Mesendoderm (in vitro differentiated cells): ENCODE measurements at regions not wholly inside any gene's neighbourhood (a gene's known extent, or its start where the extent isn't known, plus 50 kb on each side); places are given as distances from the start of the nearest gene placed in this dataset.

Experiments
- DNase-seq: peaks from one replicate; pipeline ENCODE4 v3.0.0; 2013
- H2AK5ac ChIP-seq: 2 replicates; pipeline ENCODE4 v1.6.1; 2013; ENCODE audit warnings: low read length, inconsistent platforms
- H2BK120ac ChIP-seq: 2 replicates; pipeline ENCODE4 v1.6.1; 2013; ENCODE audit warnings: low read depth, mild to moderate bottlenecking, low read length, moderate library complexity, mixed read lengths
- H2BK15ac ChIP-seq: replicated peaks from 2 replicates; pipeline ENCODE4 v1.6.1; 2013; ENCODE audit warnings: low read depth, mild to moderate bottlenecking, moderate library complexity
- H2BK5ac ChIP-seq: 2 replicates; pipeline ENCODE4 v1.6.1; 2013; ENCODE audit warnings: low read length, inconsistent platforms
- H3K18ac ChIP-seq: 2 replicates; pipeline ENCODE4 v1.6.1; 2013; ENCODE audit warnings: mild to moderate bottlenecking, low read length, mixed read lengths
- H3K23ac ChIP-seq: one replicate; pipeline ENCODE4 v1.6.1; 2013; ENCODE audit warnings: low read length
- H3K27ac ChIP-seq: 2 replicates; pipeline ENCODE4 v1.5.1; 2013; ENCODE audit warnings: low read depth, mild to moderate bottlenecking, inconsistent platforms, low read length, moderate library complexity
- H3K27me3 ChIP-seq: 2 replicates; pipeline ENCODE4 v1.6.1; 2013; ENCODE audit warnings: low read length, control low read depth, mild to moderate bottlenecking, inconsistent platforms; ENCODE audit not compliant: insufficient read depth, poor library complexity
- H3K36me3 ChIP-seq: 2 replicates; pipeline ENCODE4 v1.6.1; 2013; ENCODE audit warnings: low read length, inconsistent platforms; ENCODE audit not compliant: control insufficient read depth, insufficient read depth
- H3K4ac ChIP-seq: one replicate; pipeline ENCODE4 v1.6.1; 2013; ENCODE audit warnings: low read depth, mild to moderate bottlenecking, low read length, moderate library complexity
- H3K4me1 ChIP-seq: 2 replicates; pipeline ENCODE4 v1.6.1; 2013; ENCODE audit warnings: low read depth, low read length, inconsistent platforms; ENCODE audit not compliant: control insufficient read depth
- H3K4me2 ChIP-seq: 2 replicates; pipeline ENCODE4 v1.6.1; 2013; ENCODE audit warnings: low read length
- H3K4me3 ChIP-seq: 2 replicates; pipeline ENCODE4 v1.5.1; 2013; ENCODE audit warnings: mild to moderate bottlenecking, low read length
- H3K56ac ChIP-seq: one replicate; pipeline ENCODE4 v1.6.1; 2013; ENCODE audit warnings: low read length
- H3K79me1 ChIP-seq: 2 replicates; pipeline ENCODE4 v1.6.1; 2013; ENCODE audit warnings: low read length, inconsistent platforms
- H3K79me2 ChIP-seq: 2 replicates; pipeline ENCODE4 v1.6.1; 2013; ENCODE audit warnings: mild to moderate bottlenecking, low read length; ENCODE audit not compliant: control insufficient read depth, insufficient read depth
- H3K9ac ChIP-seq: 2 replicates; pipeline ENCODE4 v1.6.1; 2013; ENCODE audit warnings: low read length, inconsistent platforms
- H4K5ac ChIP-seq: one replicate; pipeline ENCODE4 v1.6.1; 2013; ENCODE audit warnings: low read length
- H4K8ac ChIP-seq: one replicate; pipeline ENCODE4 v1.6.1; 2013; ENCODE audit warnings: low read depth, mild to moderate bottlenecking, control low read depth, low read length, moderate library complexity
- WGBS: extraction: QIAGEN DNeasy Blood & Tissue Kit; methylation state at CpG from one replicate; pipeline ENCODE4 v1.1.7; 2013; ENCODE audit warnings: low lambda C conversion rate, missing lambda C conversion rate; ENCODE audit not compliant: insufficient coverage; ENCODE audit errors: extremely low coverage; 5-methylcytosine and 5-hydroxymethylcytosine counted together

DNA sequence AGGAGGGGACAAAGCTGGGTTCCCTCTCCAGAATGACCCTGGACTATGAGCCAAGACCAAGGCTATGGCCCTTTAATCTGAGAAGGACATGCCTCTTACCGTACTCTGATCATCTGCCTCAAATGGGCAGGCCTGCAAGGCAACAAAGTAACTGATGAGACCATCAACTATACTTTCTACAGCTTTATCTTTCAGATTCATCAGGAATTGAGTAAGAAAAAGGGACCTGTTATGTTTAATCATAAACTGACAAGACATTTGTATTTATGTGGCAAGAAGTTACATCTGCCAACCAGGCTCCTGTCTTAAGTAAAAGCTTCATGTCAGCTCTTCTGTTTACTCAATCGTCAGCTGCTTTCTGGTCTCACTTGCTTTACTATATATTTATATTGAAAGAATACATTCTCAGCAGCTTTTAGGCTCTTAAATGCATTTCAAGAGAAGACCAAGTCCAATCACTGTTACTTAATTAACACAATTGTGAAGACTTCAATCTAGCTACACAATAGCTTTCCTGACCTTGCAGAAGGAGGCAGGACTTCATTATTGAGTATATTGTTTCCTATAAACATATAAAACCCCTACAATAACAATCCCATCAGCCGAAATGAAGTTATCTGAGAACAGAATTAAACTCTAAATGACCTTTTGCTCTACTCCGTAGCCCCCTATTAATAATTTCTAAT is 163.8 kb downstream of the ETAA1 start:
- Histone ChIP-seq H3K4me1 (no peaks in the 10 kb centered on the region), H2BK15ac (no peak overlapping the region), H2BK5ac (no peak overlapping the region), H2BK120ac (no peak overlapping the region), H3K27me3 (no peaks in the 10 kb centered on the region), H3K36me3 (no peaks in the 10 kb centered on the region), H3K4ac (no peak overlapping the region), H3K79me2 (no peaks in the 10 kb centered on the region), H3K23ac (no peak overlapping the region), H3K9ac (no peak overlapping the region), H3K4me3 (no peak overlapping the region), H3K56ac (no peak overlapping the region), H3K4me2 (no peak overlapping the region), H4K5ac (no peak overlapping the region), H3K79me1 (no peaks in the 10 kb centered on the region), H4K8ac (no peak overlapping the region), H3K27ac (no peak overlapping the region), H2AK5ac (no peak overlapping the region), H3K18ac (no peak overlapping the region)
- DNase-seq, result no peak
- no CpG with 5 or more reads among the region's 4 CpGs for WGBS

DNA sequence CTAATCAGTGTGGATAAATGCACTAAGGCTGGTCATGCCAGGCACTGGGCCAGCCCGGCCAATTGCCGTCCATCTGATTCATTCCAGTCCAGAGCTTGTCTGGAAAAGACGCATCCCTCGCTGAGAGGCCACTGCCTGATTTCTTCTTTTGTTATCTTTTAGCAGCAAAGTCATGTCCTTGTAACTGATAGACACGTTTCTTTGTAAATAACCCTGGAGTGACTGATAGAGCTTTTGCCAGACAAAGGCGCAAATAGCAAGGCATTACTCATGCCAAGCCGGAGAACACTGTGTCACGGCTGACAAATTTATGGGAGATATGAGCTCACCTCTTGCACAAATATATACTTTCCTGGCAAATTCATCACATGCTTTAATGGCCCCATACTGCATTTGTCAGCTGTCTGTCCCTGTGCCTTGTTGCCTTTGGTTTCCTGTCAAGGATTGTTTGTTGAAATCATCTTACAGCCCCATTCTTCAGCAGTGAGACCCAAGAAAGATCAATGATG is 164.4 kb downstream of the ETAA1 start:
- no peaks in the 10 kb centered on the region for H3K4me1 ChIP-seq
- H3K79me1 ChIP-seq, result no peaks in the 10 kb centered on the region
- DNase-seq, result no peak
- no peaks in the 10 kb centered on the region for H3K36me3 ChIP-seq
- no peak overlapping the region for H4K5ac ChIP-seq
- H2AK5ac ChIP-seq, result no peak overlapping the region
- no peak overlapping the region for H3K4me3 ChIP-seq
- no peak overlapping the region for H3K27ac ChIP-seq
- WGBS, result no CpG with 5 or more reads among the region's 8 CpGs
- no peak overlapping the region for H3K9ac ChIP-seq
- no peak overlapping the region for H4K8ac ChIP-seq
- H3K18ac ChIP-seq, result no peak overlapping the region
- H2BK120ac ChIP-seq, result no peak overlapping the region
- H2BK15ac ChIP-seq, result no peak overlapping the region
- no peaks in the 10 kb centered on the region for H3K27me3 ChIP-seq
- H2BK5ac ChIP-seq, result no peak overlapping the region
- H3K4ac ChIP-seq, result no peak overlapping the region
- no peak overlapping the region for H3K4me2 ChIP-seq
- no peak overlapping the region for H3K56ac ChIP-seq
- H3K79me2 ChIP-seq, result no peaks in the 10 kb centered on the region
- no peak overlapping the region for H3K23ac ChIP-seq

DNA sequence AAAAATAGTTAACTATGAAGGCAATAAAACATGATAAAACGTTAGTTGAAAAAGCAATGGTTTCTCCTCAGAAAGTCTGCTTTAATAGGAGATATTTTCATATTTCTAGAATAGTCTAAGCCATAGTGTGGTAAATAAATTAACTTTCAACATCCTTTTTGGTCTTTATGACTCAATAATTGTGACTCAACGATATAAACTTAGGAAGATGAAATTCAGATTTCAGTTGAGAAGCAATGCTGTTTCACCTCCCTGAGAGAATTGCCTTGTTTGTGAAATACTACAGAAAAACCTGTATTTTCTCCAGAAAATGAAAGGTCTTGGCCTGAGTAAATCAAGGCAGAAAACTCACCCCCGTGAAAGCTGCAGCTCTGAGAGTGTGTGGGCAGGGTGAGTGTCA is 166.9 kb downstream of the ETAA1 start:
- whole genome bisulfite sequencing, result no CpG with 5 or more reads among the region's 3 CpGs
- Histone ChIP-seq H3K27me3 (no peaks in the 10 kb centered on the region), H3K9ac (no peak overlapping the region), H3K4me2 (no peak overlapping the region), H3K23ac (no peak overlapping the region), H3K79me2 (no peaks in the 10 kb centered on the region), H2AK5ac (no peak overlapping the region), H3K56ac (no peak overlapping the region), H3K27ac (no peak overlapping the region), H4K5ac (no peak overlapping the region), H3K4me1 (no peaks in the 10 kb centered on the region), H2BK120ac (no peak overlapping the region), H3K36me3 (no peaks in the 10 kb centered on the region), H2BK15ac (no peak overlapping the region), H3K79me1 (no peaks in the 10 kb centered on the region), H3K4ac (no peak overlapping the region), H3K4me3 (no peak overlapping the region), H2BK5ac (no peak overlapping the region), H3K18ac (no peak overlapping the region), H4K8ac (no peak overlapping the region)
- no peak for DNase-seq

DNA sequence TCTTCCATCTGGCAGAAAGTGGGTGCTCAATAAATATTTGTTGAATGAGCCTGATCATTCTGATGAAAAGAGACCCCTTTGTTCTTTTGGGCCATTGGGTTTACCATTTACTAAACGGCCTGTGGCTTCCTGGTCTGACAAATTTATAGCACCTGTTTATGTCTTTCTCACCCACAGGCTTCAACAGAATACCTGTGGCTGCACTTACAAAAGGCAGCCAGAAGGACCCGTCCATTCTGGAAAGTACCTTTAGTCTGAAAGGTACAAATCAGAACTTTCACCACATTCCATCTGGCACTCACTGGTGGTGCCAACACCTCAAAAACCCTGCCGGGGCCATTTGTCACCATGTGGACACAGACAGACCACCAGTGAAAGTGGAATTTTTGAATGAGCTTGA is 167.5 kb downstream of the ETAA1 start:
- Histone ChIP-seq H2AK5ac (no peak overlapping the region), H4K5ac (no peak overlapping the region), H3K4me1 (no peaks in the 10 kb centered on the region), H3K4ac (no peak overlapping the region), H3K36me3 (no peaks in the 10 kb centered on the region), H3K18ac (no peak overlapping the region), H3K27me3 (no peaks in the 10 kb centered on the region), H2BK5ac (no peak overlapping the region), H3K27ac (no peak overlapping the region), H3K79me1 (no peaks in the 10 kb centered on the region), H2BK120ac (no peak overlapping the region), H3K23ac (no peak overlapping the region), H3K4me2 (no peak overlapping the region), H3K4me3 (no peak overlapping the region), H3K79me2 (no peaks in the 10 kb centered on the region), H3K9ac (no peak overlapping the region), H3K56ac (no peak overlapping the region), H4K8ac (no peak overlapping the region), H2BK15ac (no peak overlapping the region)
- no CpG with 5 or more reads among the region's 3 CpGs for WGBS
- no peak for DNase-seq

DNA sequence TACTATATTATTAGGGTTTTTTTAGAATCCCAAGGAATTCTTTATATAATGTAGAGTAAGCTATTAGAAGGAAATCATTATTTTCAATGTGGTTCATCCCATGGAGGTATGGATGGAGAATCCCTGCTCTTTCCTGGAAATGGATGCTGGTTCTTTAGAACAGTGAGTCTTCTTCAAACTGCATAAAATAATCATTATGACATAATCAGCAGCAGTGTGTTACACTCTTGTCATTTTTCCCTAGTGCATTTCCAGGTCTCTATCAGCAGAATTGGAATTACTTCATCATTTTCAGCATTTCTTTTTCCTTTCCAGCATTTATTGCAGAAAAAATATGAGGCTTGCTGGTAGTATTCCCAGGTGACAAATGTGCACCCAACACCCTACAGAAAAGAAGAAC is 168.1 kb downstream of the ETAA1 start:
- no peaks in the 10 kb centered on the region for H3K27me3 ChIP-seq
- DNase-seq, result no peak
- no peak overlapping the region for H3K4me2 ChIP-seq
- H3K56ac ChIP-seq, result no peak overlapping the region
- no peak overlapping the region for H3K4me3 ChIP-seq
- no peak overlapping the region for H3K18ac ChIP-seq
- H4K5ac ChIP-seq, result no peak overlapping the region
- no peak overlapping the region for H4K8ac ChIP-seq
- no peak overlapping the region for H2BK5ac ChIP-seq
- no peak overlapping the region for H3K27ac ChIP-seq
- H2BK120ac ChIP-seq, result no peak overlapping the region
- H3K79me1 ChIP-seq, result no peaks in the 10 kb centered on the region
- H3K36me3 ChIP-seq, result no peaks in the 10 kb centered on the region
- no peak overlapping the region for H3K4ac ChIP-seq
- H2AK5ac ChIP-seq, result no peak overlapping the region
- no peak overlapping the region for H2BK15ac ChIP-seq
- H3K79me2 ChIP-seq, result no peaks in the 10 kb centered on the region
- H3K23ac ChIP-seq, result no peak overlapping the region
- no peak overlapping the region for H3K9ac ChIP-seq
- H3K4me1 ChIP-seq, result no peaks in the 10 kb centered on the region

DNA sequence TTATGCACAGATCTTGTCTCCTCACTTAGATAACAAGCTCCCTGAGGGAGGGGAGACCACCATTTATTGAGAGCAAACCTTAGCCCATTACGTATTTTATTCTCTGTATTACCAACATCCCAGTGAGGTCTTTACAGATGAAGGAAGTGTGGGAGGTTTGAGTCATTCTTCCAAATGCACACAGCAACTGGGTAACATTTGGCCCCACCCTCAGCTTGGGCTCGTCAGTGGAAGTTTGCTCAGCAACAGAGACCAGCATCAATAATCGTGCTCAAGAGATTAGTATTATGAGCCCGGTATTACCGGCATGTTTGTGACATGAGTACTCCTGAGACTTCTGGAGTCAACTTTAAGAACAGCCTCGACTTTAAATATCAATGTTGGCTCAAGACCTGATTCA is 168.6 kb downstream of the ETAA1 start:
- H4K5ac ChIP-seq, result no peak overlapping the region
- H3K79me1 ChIP-seq, result no peaks in the 10 kb centered on the region
- H2BK5ac ChIP-seq, result no peak overlapping the region
- H3K4me1 ChIP-seq, result no peaks in the 10 kb centered on the region
- H2BK15ac ChIP-seq, result no peak overlapping the region
- no peaks in the 10 kb centered on the region for H3K27me3 ChIP-seq
- no peak overlapping the region for H3K4ac ChIP-seq
- no peak overlapping the region for H2AK5ac ChIP-seq
- no peak overlapping the region for H2BK120ac ChIP-seq
- no peaks in the 10 kb centered on the region for H3K79me2 ChIP-seq
- no peak overlapping the region for H3K4me3 ChIP-seq
- no peaks in the 10 kb centered on the region for H3K36me3 ChIP-seq
- H3K23ac ChIP-seq, result no peak overlapping the region
- no peak overlapping the region for H4K8ac ChIP-seq
- no peak overlapping the region for H3K9ac ChIP-seq
- H3K27ac ChIP-seq, result no peak overlapping the region
- no peak overlapping the region for H3K56ac ChIP-seq
- H3K4me2 ChIP-seq, result no peak overlapping the region
- no CpG with 5 or more reads among the region's 6 CpGs for WGBS
- H3K18ac ChIP-seq, result no peak overlapping the region
- no peak for DNase-seq
